PFSK-1 (cell line): ENCODE measurements at regions not wholly inside any gene's neighbourhood (a gene's known extent, or its start where the extent isn't known, plus 50 kb on each side); places are given as distances from the start of the nearest gene placed in this dataset.

Source experiments
- POLR2AphosphoS5 ChIP-seq: IDR thresholded peaks from 2 replicates; pipeline ENCODE4 v1.6.1; 2012; ENCODE audit warnings: low read depth, mild to moderate bottlenecking, control low read depth, low read length, moderate library complexity
- SIN3A ChIP-seq: IDR thresholded peaks from 2 replicates; pipeline ENCODE4 v1.6.1; 2012; ENCODE audit warnings: mild to moderate bottlenecking, low read length, moderate library complexity, borderline replicate concordance; ENCODE audit not compliant: insufficient read depth
- TF ChIP-seq, protein P1 (sequence below), 2 experiments: IDR thresholded peaks; 2 replicates each; pipeline versions ENCODE4 v1.6.1 to v1.8.0; 2011 to 2012; ENCODE audit warnings: low read depth in 2 of 2, low read length in 2 of 2, control low read depth in 1 of 2, inconsistent platforms in 1 of 2, mild to moderate bottlenecking in 1 of 2, moderate library complexity in 1 of 2; ENCODE audit not compliant: insufficient read depth in 1 of 2

DNA sequence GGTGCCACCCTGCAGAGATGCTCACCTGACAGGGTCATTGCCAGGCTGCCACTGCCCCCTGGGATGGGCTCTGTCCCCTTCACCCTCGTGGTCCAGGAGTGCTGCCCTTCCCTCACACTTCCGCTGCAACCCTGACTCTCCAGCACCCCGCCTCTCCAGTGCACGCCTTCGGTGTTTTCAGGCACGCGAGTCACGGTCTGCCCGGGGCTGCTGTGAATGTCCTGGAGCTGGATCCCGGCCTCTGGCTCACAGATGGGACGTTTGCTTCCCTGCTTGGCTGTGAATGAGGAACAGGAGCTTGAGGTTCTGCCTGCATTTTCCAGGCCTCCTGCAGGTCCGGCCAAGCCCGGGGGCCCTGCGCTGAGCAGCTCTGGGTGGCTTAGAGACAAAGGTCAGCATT is 343.4 kb downstream of the SMOC2 start:
- TF ChIP-seq SIN3A (no peak), POLR2AphosphoS5 (no peak)
- TF ChIP-seq, protein P1, sequence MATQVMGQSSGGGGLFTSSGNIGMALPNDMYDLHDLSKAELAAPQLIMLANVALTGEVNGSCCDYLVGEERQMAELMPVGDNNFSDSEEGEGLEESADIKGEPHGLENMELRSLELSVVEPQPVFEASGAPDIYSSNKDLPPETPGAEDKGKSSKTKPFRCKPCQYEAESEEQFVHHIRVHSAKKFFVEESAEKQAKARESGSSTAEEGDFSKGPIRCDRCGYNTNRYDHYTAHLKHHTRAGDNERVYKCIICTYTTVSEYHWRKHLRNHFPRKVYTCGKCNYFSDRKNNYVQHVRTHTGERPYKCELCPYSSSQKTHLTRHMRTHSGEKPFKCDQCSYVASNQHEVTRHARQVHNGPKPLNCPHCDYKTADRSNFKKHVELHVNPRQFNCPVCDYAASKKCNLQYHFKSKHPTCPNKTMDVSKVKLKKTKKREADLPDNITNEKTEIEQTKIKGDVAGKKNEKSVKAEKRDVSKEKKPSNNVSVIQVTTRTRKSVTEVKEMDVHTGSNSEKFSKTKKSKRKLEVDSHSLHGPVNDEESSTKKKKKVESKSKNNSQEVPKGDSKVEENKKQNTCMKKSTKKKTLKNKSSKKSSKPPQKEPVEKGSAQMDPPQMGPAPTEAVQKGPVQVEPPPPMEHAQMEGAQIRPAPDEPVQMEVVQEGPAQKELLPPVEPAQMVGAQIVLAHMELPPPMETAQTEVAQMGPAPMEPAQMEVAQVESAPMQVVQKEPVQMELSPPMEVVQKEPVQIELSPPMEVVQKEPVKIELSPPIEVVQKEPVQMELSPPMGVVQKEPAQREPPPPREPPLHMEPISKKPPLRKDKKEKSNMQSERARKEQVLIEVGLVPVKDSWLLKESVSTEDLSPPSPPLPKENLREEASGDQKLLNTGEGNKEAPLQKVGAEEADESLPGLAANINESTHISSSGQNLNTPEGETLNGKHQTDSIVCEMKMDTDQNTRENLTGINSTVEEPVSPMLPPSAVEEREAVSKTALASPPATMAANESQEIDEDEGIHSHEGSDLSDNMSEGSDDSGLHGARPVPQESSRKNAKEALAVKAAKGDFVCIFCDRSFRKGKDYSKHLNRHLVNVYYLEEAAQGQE (IDR thresholded peaks at IDR 0.05; ENCODE audit: insufficient read depth in 1 of 2, low read depth in 2 of 2, low read length in 2 of 2) = no peak
